ENCODE measurements at regions not wholly inside any gene's neighbourhood (a gene's known extent, or its start where the extent isn't known, plus 50 kb on each side); places are given as distances from the start of the nearest gene placed in this dataset.
"Not testable (repeated sequence)": the region's sequence is repeated elsewhere in the genome, so short reads cannot be mapped to it uniquely, and the experiment has no call there.

GRCh38 chr4:33931026-33931425, 2313.3 kb downstream of the ARAP2 start:
- no peaks in the 10 kb centered on the region for H3K36me3 Mint-ChIP-seq
- Histone ChIP-seq H3K9ac (no peak overlapping the region), H3K27me3 (no peaks in the 10 kb centered on the region), H4K20me1 (ENCODE audit: low read depth) (no peaks in the 10 kb centered on the region), H3K36me3 (no peaks in the 10 kb centered on the region), H3K9me3 (ENCODE audit: low read depth) (no peaks in the 10 kb centered on the region), H3F3A (ENCODE audit: low read depth) (no peaks in the 10 kb centered on the region), H3K27ac (no peak overlapping the region), H3K79me2 (ENCODE audit: low read depth) (no peaks in the 10 kb centered on the region), H3K4me1 (no peaks in the 10 kb centered on the region), H3K4me3 (no peak overlapping the region), H2AFZ (replicated peaks) (no peak overlapping the region), H3K4me2 (no peak overlapping the region)
- no peak overlapping the region for H3K4me3 Mint-ChIP-seq
- peaks cover 5% of the 10 kb centered on the region for H3K4me1 Mint-ChIP-seq
- no peak overlapping the region for H3K27ac Mint-ChIP-seq
- no peaks in the 10 kb centered on the region for H3K27me3 Mint-ChIP-seq (ENCODE audit: insufficient read depth, low read depth)
- TF ChIP-seq EZH2 (IDR thresholded peaks at IDR 0.05): no peak
- TF ChIP-seq, protein P1, sequence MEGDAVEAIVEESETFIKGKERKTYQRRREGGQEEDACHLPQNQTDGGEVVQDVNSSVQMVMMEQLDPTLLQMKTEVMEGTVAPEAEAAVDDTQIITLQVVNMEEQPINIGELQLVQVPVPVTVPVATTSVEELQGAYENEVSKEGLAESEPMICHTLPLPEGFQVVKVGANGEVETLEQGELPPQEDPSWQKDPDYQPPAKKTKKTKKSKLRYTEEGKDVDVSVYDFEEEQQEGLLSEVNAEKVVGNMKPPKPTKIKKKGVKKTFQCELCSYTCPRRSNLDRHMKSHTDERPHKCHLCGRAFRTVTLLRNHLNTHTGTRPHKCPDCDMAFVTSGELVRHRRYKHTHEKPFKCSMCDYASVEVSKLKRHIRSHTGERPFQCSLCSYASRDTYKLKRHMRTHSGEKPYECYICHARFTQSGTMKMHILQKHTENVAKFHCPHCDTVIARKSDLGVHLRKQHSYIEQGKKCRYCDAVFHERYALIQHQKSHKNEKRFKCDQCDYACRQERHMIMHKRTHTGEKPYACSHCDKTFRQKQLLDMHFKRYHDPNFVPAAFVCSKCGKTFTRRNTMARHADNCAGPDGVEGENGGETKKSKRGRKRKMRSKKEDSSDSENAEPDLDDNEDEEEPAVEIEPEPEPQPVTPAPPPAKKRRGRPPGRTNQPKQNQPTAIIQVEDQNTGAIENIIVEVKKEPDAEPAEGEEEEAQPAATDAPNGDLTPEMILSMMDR (IDR thresholded peaks at IDR 0.05): no peak
- TF ChIP-seq EZH2phosphoT487 (IDR thresholded peaks at IDR 0.05): no peak
- no peaks in the 10 kb centered on the region for H3K9me3 Mint-ChIP-seq
- no peak for DNase-seq (ENCODE audit: low spot score)

GRCh38 chr4:33940281-33940680, 2304.0 kb downstream of the ARAP2 start:
- Histone ChIP-seq H3K27ac (no peak overlapping the region), H3K36me3 (no peaks in the 10 kb centered on the region), H2AFZ (replicated peaks) (no peak overlapping the region), H3K27me3 (no peaks in the 10 kb centered on the region), H3F3A (ENCODE audit: low read depth) (no peaks in the 10 kb centered on the region), H3K79me2 (ENCODE audit: low read depth) (no peaks in the 10 kb centered on the region), H3K9ac (no peak overlapping the region), H3K9me3 (ENCODE audit: low read depth) (no peaks in the 10 kb centered on the region), H3K4me2 (no peak overlapping the region), H3K4me3 (no peak overlapping the region), H3K4me1 (no peaks in the 10 kb centered on the region), H4K20me1 (ENCODE audit: low read depth) (no peaks in the 10 kb centered on the region)
- no peaks in the 10 kb centered on the region for H3K36me3 Mint-ChIP-seq
- H3K9me3 Mint-ChIP-seq: no peaks in the 10 kb centered on the region
- DNase-seq (ENCODE audit: low spot score): no peak
- no peak overlapping the region for H3K4me3 Mint-ChIP-seq
- no peaks in the 10 kb centered on the region for H3K27me3 Mint-ChIP-seq (ENCODE audit: insufficient read depth, low read depth)
- TF ChIP-seq EZH2phosphoT487 (IDR thresholded peaks at IDR 0.05): no peak
- TF ChIP-seq EZH2 (IDR thresholded peaks at IDR 0.05): no peak
- TF ChIP-seq, protein P1 (IDR thresholded peaks at IDR 0.05): no peak
- H3K27ac Mint-ChIP-seq: no peak overlapping the region
- no peaks in the 10 kb centered on the region for H3K4me1 Mint-ChIP-seq

DNA sequence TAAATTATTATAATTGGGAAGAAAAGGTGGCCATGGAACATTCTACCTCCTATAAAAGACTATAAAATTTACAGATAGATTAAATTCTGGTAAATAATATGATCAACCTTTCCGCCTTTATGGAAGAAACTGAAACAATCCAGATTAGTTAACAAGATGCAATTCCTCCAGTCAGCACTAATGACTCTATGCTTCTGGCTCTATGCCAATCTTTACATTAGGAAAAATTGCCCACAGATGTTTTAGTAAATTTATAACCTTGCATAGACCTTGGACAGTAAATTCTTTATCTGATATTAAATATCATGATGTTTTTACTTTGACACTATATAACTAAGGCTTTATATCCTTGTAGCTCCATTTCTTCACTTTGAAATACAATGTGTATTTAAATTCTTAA, 2302.5 kb downstream of the ARAP2 start:
- Mint-ChIP-seq H3K9me3 (no peaks in the 10 kb centered on the region), H3K4me3 (no peak overlapping the region), H3K4me1 (no peaks in the 10 kb centered on the region), H3K27me3 (ENCODE audit: insufficient read depth, low read depth) (no peaks in the 10 kb centered on the region), H3K36me3 (no peaks in the 10 kb centered on the region), H3K27ac (no peak overlapping the region)
- Histone ChIP-seq H3K79me2 (ENCODE audit: low read depth) (no peaks in the 10 kb centered on the region), H3K27me3 (no peaks in the 10 kb centered on the region), H3K4me1 (no peaks in the 10 kb centered on the region), H3F3A (ENCODE audit: low read depth) (no peaks in the 10 kb centered on the region), H3K4me2 (no peak overlapping the region), H3K27ac (no peak overlapping the region), H3K4me3 (no peak overlapping the region), H3K9me3 (ENCODE audit: low read depth) (no peaks in the 10 kb centered on the region), H4K20me1 (ENCODE audit: low read depth) (no peaks in the 10 kb centered on the region), H3K36me3 (no peaks in the 10 kb centered on the region), H2AFZ (replicated peaks) (no peak overlapping the region), H3K9ac (no peak overlapping the region)
- no peak for DNase-seq (ENCODE audit: low spot score)
- TF ChIP-seq EZH2 (IDR thresholded peaks at IDR 0.05) (no peak), EZH2phosphoT487 (IDR thresholded peaks at IDR 0.05) (no peak)
- TF ChIP-seq, protein P1 (IDR thresholded peaks at IDR 0.05): no peak

GRCh38 chr4:33948921-33949320, 2295.4 kb downstream of the ARAP2 start:
- H3K27me3 ChIP-seq: no peaks in the 10 kb centered on the region
- Mint-ChIP-seq H3K4me3 (no peak overlapping the region), H3K9me3 (no peaks in the 10 kb centered on the region), H3K27ac (no peak overlapping the region), H3K4me1 (no peaks in the 10 kb centered on the region), H3K36me3 (no peaks in the 10 kb centered on the region), H3K27me3 (ENCODE audit: insufficient read depth, low read depth) (no peaks in the 10 kb centered on the region)
- H3K9me3 ChIP-seq (ENCODE audit: low read depth): no peaks in the 10 kb centered on the region
- no peaks in the 10 kb centered on the region for H3K36me3 ChIP-seq
- TF ChIP-seq EZH2 (IDR thresholded peaks at IDR 0.05) (no peak), EZH2phosphoT487 (IDR thresholded peaks at IDR 0.05) (no peak)
- TF ChIP-seq, protein P1 (IDR thresholded peaks at IDR 0.05): no peak
- no peaks in the 10 kb centered on the region for H4K20me1 ChIP-seq (ENCODE audit: low read depth)
- H3K79me2 ChIP-seq (ENCODE audit: low read depth): no peaks in the 10 kb centered on the region
- no peaks in the 10 kb centered on the region for H3K4me1 ChIP-seq
- H3K27ac ChIP-seq: no peak overlapping the region
- H3K9ac ChIP-seq: no peak overlapping the region
- no peak overlapping the region for H3K4me3 ChIP-seq
- no peak overlapping the region for H2AFZ ChIP-seq (replicated peaks)
- DNase-seq (ENCODE audit: low spot score): no peak
- no peak overlapping the region for H3K4me2 ChIP-seq
- H3F3A ChIP-seq (ENCODE audit: low read depth): no peaks in the 10 kb centered on the region

DNA sequence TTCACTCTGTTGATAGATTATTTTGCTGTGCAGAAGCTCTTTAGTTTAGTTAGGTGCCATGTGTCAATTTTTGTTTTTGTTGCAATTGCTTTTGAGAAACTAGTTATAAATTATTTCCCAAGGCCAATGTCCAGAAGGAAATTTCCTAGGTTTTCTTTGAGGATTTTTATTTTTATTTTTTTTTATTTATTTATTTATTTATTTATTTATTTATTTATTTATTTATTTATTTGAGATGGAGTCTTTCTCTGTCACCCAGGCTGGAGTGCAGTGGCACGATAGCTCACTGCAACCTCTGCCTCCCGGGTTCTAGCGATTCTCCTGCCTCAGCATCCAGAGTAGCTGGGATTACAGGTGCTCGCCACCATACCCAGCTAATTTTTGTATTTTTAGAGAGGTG, 2290.5 kb downstream of the ARAP2 start:
- not testable (repeated sequence) for H3K4me1 ChIP-seq; H3K9ac ChIP-seq; H4K20me1 ChIP-seq (ENCODE audit: low read depth); H3K79me2 ChIP-seq (ENCODE audit: low read depth); H3K27me3 ChIP-seq; H3K4me2 ChIP-seq; H3K27ac Mint-ChIP-seq; H3K4me3 ChIP-seq; H3K36me3 Mint-ChIP-seq; H2AFZ ChIP-seq (replicated peaks); H3K27ac ChIP-seq; H3K9me3 ChIP-seq (ENCODE audit: low read depth); DNase-seq (ENCODE audit: low spot score); H3K4me1 Mint-ChIP-seq; H3K27me3 Mint-ChIP-seq (ENCODE audit: insufficient read depth, low read depth); H3F3A ChIP-seq (ENCODE audit: low read depth); H3K9me3 Mint-ChIP-seq; H3K4me3 Mint-ChIP-seq; H3K36me3 ChIP-seq

All from neural progenitor cell (in vitro differentiated cells).